Glutamatergic neuron (in vitro differentiated cells): ENCODE measurements at regions not wholly inside any gene's neighbourhood (a gene's known extent, or its start where the extent isn't known, plus 50 kb on each side); places are given as distances from the start of the nearest gene placed in this dataset.

ENCODE experiments used
- DNase-seq: peaks from one replicate; pipeline ENCODE4 v3.0.0; 2022
- H3K27ac Mint-ChIP-seq: one replicate; pipeline ENCODE4 v1.8.0; 2020; ENCODE audit warnings: mild to moderate bottlenecking, mixed read lengths, inconsistent platforms; ENCODE audit not compliant: unreplicated experiment
- H3K27me3 Mint-ChIP-seq: one replicate; pipeline ENCODE4 v1.8.0; 2020; ENCODE audit warnings: mild to moderate bottlenecking, moderate library complexity, mixed read lengths, inconsistent platforms; ENCODE audit not compliant: unreplicated experiment
- H3K36me3 Mint-ChIP-seq: one replicate; pipeline ENCODE4 v1.8.0; 2020; ENCODE audit warnings: mild to moderate bottlenecking, mixed read lengths, inconsistent platforms; ENCODE audit not compliant: unreplicated experiment
- H3K4me1 Mint-ChIP-seq: one replicate; pipeline ENCODE4 v1.8.0; 2020; ENCODE audit warnings: mild to moderate bottlenecking, low read depth, mixed read lengths, inconsistent platforms; ENCODE audit not compliant: unreplicated experiment
- H3K4me3 Mint-ChIP-seq: one replicate; pipeline ENCODE4 v1.8.0; 2020; ENCODE audit warnings: mild to moderate bottlenecking, mixed read lengths, inconsistent platforms; ENCODE audit not compliant: unreplicated experiment
- H3K9me3 Mint-ChIP-seq: one replicate; pipeline ENCODE4 v1.8.0; 2020; ENCODE audit warnings: mild to moderate bottlenecking, moderate library complexity, mixed read lengths, inconsistent platforms; ENCODE audit not compliant: unreplicated experiment
- TF ChIP-seq, protein P1 (sequence below): fragments of 200-600 bp; sonication (generic); IDR thresholded peaks from one replicate; pipeline ENCODE4 v1.5.0; 2021; ENCODE audit not compliant: partially characterized antibody, unreplicated experiment

DNA sequence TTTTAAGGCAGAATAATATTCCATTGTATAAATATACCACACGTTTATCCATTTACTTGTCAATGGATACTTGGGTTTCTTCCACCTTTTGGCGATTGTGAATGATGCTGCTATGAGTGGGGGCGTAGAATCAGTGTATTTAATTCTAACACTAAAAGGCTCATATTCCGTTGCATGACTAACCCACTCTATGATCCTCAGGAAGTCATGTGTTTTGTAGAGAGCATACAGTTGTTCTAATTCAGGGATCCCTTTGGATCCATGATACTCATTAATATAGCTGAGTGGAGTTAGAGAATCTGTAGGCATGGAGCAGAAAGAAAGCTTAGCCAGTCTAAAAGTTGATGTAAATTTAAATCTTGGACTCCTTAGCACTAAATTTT lies 74.2 kb upstream of the TMEM170B start:
- no peak overlapping the region for H3K27ac Mint-ChIP-seq
- no peaks in the 10 kb centered on the region for H3K4me1 Mint-ChIP-seq
- TF ChIP-seq, protein P1, sequence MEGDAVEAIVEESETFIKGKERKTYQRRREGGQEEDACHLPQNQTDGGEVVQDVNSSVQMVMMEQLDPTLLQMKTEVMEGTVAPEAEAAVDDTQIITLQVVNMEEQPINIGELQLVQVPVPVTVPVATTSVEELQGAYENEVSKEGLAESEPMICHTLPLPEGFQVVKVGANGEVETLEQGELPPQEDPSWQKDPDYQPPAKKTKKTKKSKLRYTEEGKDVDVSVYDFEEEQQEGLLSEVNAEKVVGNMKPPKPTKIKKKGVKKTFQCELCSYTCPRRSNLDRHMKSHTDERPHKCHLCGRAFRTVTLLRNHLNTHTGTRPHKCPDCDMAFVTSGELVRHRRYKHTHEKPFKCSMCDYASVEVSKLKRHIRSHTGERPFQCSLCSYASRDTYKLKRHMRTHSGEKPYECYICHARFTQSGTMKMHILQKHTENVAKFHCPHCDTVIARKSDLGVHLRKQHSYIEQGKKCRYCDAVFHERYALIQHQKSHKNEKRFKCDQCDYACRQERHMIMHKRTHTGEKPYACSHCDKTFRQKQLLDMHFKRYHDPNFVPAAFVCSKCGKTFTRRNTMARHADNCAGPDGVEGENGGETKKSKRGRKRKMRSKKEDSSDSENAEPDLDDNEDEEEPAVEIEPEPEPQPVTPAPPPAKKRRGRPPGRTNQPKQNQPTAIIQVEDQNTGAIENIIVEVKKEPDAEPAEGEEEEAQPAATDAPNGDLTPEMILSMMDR: no peak
- no peaks in the 10 kb centered on the region for H3K27me3 Mint-ChIP-seq
- H3K36me3 Mint-ChIP-seq: no peaks in the 10 kb centered on the region
- no peak overlapping the region for H3K4me3 Mint-ChIP-seq
- DNase-seq: no peak
- H3K9me3 Mint-ChIP-seq: no peaks in the 10 kb centered on the region

DNA sequence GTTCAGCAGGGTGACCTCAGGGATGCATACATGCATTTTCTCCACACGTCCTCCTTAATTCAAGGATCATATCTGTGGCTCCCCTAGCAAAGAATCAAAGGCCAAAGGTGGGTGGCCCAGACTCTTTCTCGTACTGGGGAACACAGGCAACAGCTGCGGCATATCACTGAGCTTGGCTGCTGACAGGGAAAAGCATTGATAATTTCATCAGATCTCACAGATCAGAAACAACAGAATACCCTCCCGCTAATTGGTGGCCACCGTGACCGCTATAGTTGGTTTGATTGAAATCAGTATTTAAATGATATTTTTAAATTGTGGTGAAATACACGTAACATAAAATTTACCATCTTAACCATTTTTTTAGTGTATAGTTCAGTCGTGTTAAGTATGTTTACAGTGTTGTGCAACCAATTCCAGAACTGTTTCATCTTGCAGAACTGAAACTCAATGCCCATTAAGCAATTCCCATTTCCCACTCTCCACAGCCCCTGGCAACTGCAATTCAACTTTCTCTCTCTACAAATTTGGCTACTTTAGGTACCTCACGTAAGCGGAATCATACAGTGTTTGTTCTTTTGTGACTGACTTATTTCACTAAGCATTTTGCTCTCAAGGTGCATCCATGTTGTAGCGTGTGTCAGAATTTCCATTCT lies 74.7 kb upstream of the TMEM170B start:
- Mint-ChIP-seq H3K4me1 (no peaks in the 10 kb centered on the region), H3K9me3 (no peaks in the 10 kb centered on the region), H3K4me3 (no peak overlapping the region), H3K27ac (no peak overlapping the region), H3K36me3 (no peaks in the 10 kb centered on the region), H3K27me3 (no peaks in the 10 kb centered on the region)
- TF ChIP-seq, protein P1: no peak
- no peak for DNase-seq

DNA sequence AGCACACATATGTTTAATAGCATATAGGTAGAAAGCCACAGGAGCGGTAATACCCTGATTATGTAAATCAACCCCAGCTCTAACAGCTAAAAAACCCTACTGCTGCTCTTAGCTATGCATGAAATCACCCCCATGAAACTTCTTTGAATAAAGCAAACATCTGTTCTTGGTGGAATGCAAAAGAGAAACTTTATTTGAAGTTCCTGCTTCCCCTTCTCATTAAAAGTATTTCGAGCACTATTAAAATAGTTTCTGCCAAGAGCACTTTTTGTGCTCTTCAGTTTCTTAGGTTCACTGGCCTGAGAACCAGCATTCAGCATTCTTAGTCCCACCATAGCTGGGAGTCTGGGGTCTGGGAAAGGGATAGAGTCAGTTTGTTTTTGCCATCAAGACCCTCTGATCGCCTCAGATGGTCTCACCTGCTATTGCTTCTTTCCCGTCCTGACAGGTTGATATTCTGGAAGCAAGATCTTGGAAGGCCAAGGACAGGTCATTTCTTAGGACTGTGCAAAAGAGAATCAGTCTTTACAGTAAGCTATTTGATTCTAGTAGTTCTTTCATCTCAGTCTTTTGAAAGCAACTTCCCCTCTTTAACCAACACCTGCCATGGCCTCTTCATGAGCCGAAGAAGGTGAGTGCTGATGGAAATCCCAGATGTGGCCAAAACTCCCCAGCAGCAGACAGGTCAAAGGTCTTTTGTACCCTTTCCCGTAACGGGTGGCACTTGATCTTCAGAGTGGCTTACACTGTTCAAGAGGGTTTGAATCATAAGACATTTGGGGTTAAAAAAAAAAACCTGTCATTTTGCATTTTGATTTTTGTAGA lies 76.5 kb upstream of the TMEM170B start:
- DNase-seq: no peak
- no peaks in the 10 kb centered on the region for H3K27me3 Mint-ChIP-seq
- no peaks in the 10 kb centered on the region for H3K9me3 Mint-ChIP-seq
- no peak overlapping the region for H3K27ac Mint-ChIP-seq
- TF ChIP-seq, protein P1: no peak
- no peak overlapping the region for H3K4me3 Mint-ChIP-seq
- no peaks in the 10 kb centered on the region for H3K36me3 Mint-ChIP-seq
- no peaks in the 10 kb centered on the region for H3K4me1 Mint-ChIP-seq

DNA sequence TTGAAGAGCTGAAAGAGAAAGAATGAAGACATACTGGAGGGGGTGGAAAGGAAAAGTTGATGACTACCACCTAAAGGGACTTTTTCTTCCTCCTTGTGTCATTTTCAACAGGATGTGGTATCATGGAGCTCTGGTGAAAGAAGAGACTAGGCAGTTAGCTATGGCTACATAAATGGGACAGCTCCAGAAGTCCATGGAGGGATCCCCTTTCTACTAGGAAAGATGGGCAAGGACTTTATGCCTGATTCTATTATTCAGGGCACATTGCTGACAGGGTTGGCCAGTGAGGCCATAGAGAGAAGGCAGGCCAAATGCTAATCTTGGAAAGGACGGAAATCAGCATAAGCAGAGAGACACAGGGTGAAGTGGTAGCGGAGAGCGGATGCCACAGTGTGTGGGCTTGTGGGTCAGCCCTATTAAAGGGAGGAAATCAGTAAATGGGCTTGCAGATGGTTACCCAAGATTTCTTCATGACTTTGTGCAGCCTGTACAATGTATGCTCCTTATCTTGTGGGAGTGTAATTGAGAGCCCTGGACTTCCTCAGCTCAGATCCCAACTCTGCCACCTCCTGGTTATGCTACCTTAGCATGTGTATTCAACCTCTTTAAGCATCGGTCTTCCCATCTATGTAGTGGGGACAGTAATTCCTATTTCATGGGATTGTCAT lies 77.4 kb upstream of the TMEM170B start:
- TF ChIP-seq, protein P1: no peak
- H3K27ac Mint-ChIP-seq: no peak overlapping the region
- H3K27me3 Mint-ChIP-seq: no peaks in the 10 kb centered on the region
- peaks cover 3% of the 10 kb centered on the region for H3K9me3 Mint-ChIP-seq
- no peak for DNase-seq
- no peaks in the 10 kb centered on the region for H3K36me3 Mint-ChIP-seq
- no peaks in the 10 kb centered on the region for H3K4me1 Mint-ChIP-seq
- no peak overlapping the region for H3K4me3 Mint-ChIP-seq
